Fibroblast of villous mesenchyme (primary cell): ENCODE measurements at regions not wholly inside any gene's neighbourhood (a gene's known extent, or its start where the extent isn't known, plus 50 kb on each side); places are given as distances from the start of the nearest gene placed in this dataset.

Experiments
- DNase-seq: peaks from one replicate; pipeline ENCODE4 v3.0.0-alpha.2; 2010; ENCODE audit warnings: low read depth
- H3K4me3 ChIP-seq: 2 replicates; pipeline ENCODE4 v1.5.1; 2011; ENCODE audit warnings: low read depth, mild to moderate bottlenecking, low read length
- TF ChIP-seq, protein P1 (sequence below): IDR thresholded peaks from 2 replicates; pipeline ENCODE4 v1.5.1; 2012; ENCODE audit warnings: low read depth, mild to moderate bottlenecking, low read length; ENCODE audit not compliant: insufficient read depth

- no peak for DNase-seq
These were observed 1166.2 kb downstream of the TBC1D22A start for GRCh38 chr22:47928631-47929030.

DNA sequence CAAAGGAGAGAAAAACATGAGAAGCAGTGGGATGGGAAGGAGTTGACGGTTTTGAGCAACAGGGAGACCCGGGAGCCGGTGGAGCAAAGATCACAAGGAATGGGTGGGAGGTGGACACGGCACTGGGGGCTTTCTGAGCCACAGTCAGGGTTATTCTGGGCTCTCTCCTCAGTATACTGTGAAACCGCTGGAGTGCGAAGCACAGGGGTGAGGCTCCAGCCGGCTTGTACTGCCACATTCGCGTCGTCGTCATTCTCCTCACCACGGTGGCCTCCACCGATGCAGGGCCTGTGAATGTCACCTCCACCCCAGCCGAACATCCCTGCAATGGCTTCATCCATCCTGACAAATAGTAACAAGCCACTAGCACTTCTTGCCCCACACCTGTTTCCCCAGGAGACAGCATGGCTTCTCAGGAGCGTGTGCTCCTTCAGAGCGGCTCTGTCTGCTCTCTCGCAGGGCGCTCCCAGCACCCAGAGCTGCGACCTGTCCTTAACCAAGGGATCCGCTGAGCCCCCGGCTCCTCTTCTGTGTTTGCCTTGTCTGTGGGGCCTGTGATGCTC lies 1165.3 kb downstream of the TBC1D22A start:
- TF ChIP-seq, protein P1, sequence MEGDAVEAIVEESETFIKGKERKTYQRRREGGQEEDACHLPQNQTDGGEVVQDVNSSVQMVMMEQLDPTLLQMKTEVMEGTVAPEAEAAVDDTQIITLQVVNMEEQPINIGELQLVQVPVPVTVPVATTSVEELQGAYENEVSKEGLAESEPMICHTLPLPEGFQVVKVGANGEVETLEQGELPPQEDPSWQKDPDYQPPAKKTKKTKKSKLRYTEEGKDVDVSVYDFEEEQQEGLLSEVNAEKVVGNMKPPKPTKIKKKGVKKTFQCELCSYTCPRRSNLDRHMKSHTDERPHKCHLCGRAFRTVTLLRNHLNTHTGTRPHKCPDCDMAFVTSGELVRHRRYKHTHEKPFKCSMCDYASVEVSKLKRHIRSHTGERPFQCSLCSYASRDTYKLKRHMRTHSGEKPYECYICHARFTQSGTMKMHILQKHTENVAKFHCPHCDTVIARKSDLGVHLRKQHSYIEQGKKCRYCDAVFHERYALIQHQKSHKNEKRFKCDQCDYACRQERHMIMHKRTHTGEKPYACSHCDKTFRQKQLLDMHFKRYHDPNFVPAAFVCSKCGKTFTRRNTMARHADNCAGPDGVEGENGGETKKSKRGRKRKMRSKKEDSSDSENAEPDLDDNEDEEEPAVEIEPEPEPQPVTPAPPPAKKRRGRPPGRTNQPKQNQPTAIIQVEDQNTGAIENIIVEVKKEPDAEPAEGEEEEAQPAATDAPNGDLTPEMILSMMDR = no peak
- no peak overlapping the region for H3K4me3 ChIP-seq
- DNase-seq = no peak

More at GRCh38 chr22:47928631-47929030, 1166.2 kb downstream of the TBC1D22A start:
- H3K4me3 ChIP-seq = no peak overlapping the region
- TF ChIP-seq, protein P1 = no peak

GRCh38 chr22:47923011-47923427 lies 1160.6 kb downstream of the TBC1D22A start:
- TF ChIP-seq, protein P1 = no peak
- DNase-seq = no peak
- no peak overlapping the region for H3K4me3 ChIP-seq

- DNase-seq = no peak
- H3K4me3 ChIP-seq = no peak overlapping the region
- TF ChIP-seq, protein P1 = no peak
These were observed 1159.5 kb downstream of the TBC1D22A start for GRCh38 chr22:47921906-47922305.

DNA sequence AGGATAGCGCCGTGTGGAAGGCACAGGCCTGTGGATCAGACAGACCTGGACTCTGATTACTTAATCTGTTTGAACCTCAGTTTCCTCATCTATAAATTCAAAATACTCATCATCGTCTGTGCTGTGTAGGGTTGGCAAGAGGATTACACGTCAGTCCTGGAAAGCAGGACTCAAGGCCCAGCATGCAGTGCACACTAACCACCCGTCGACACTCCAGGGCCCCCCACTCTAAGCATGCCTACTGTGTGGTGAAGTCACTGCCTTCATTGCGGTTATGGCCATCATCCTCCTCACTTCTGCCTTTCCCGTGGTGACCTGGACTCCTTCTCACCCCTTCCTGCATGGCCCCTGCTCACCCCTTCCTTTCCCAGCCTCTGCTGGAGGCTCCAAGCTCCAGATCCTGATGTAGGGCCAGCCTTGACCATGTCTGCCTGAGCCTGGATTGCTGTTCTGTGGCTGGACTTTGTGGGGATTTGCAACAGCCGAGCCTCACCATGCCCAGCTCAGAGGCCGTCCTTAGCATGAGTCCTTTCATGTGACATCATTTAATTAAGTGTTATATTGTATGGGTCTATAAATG lies 1158.0 kb downstream of the TBC1D22A start:
- H3K4me3 ChIP-seq = no peak overlapping the region
- TF ChIP-seq, protein P1 = no peak
- DNase-seq = no peak

GRCh38 chr22:47919893-47920292 lies 1157.4 kb downstream of the TBC1D22A start:
- TF ChIP-seq, protein P1 = no peak
- no peak for DNase-seq
- H3K4me3 ChIP-seq = no peak overlapping the region
